GM18520 (cell line): ENCODE measurements at regions not wholly inside any gene's neighbourhood (a gene's known extent, or its start where the extent isn't known, plus 50 kb on each side); places are given as distances from the start of the nearest gene placed in this dataset.
"Not testable (repeated sequence)": the region's sequence is repeated elsewhere in the genome, so short reads cannot be mapped to it uniquely, and the experiment has no call there.

ENCODE experiments used
- ATAC-seq: cut with Tn5 transposase; IDR thresholded peaks from one replicate; pipeline ENCODE4 v1.9.1; 2021; ENCODE audit not compliant: unreplicated experiment

- ATAC-seq: not testable (repeated sequence)
Measured at GRCh38 chr2:89129440-89129839, 438.0 kb downstream of the RPIA start.

- not testable (repeated sequence) for ATAC-seq
Measured at GRCh38 chr2:89130665-89131308, 439.3 kb downstream of the RPIA start.

- ATAC-seq: not testable (repeated sequence)
Measured at GRCh38 chr2:89142959-89143358, 451.5 kb downstream of the RPIA start.

GRCh38 chr2:89145342-89145741 is 453.9 kb downstream of the RPIA start:
- ATAC-seq: not testable (repeated sequence)

- ATAC-seq: not testable (repeated sequence)
Measured at GRCh38 chr2:89148256-89148655, 456.8 kb downstream of the RPIA start.

GRCh38 chr2:89151699-89152098 is 460.2 kb downstream of the RPIA start:
- not testable (repeated sequence) for ATAC-seq

- not testable (repeated sequence) for ATAC-seq
Measured at GRCh38 chr2:89152501-89152900, 461.0 kb downstream of the RPIA start.

GRCh38 chr2:89153210-89153609 is 461.7 kb downstream of the RPIA start:
- not testable (repeated sequence) for ATAC-seq

- not testable (repeated sequence) for ATAC-seq
Measured at GRCh38 chr2:89154247-89154682, 462.8 kb downstream of the RPIA start.

- not testable (repeated sequence) for ATAC-seq
Measured at GRCh38 chr2:89160306-89160705, 468.8 kb downstream of the RPIA start.

- ATAC-seq: not testable (repeated sequence)
Measured at GRCh38 chr2:89161626-89162025, 470.2 kb downstream of the RPIA start.

- not testable (repeated sequence) for ATAC-seq
Measured at GRCh38 chr2:89170506-89171173, 479.2 kb downstream of the RPIA start.

GRCh38 chr2:89171174-89171519 is 479.7 kb downstream of the RPIA start:
- ATAC-seq: not testable (repeated sequence)

GRCh38 chr2:89177004-89177403 is 485.5 kb downstream of the RPIA start:
- not testable (repeated sequence) for ATAC-seq

- ATAC-seq: not testable (repeated sequence)
Measured at GRCh38 chr2:89182221-89182620, 490.7 kb downstream of the RPIA start.

GRCh38 chr2:89184746-89185145 is 493.3 kb downstream of the RPIA start:
- not testable (repeated sequence) for ATAC-seq

GRCh38 chr2:89195636-89196251 is 504.3 kb downstream of the RPIA start:
- not testable (repeated sequence) for ATAC-seq

GRCh38 chr2:89196719-89197118 is 505.2 kb downstream of the RPIA start:
- not testable (repeated sequence) for ATAC-seq

GRCh38 chr2:89198026-89198425 is 506.6 kb downstream of the RPIA start:
- ATAC-seq: not testable (repeated sequence)

GRCh38 chr2:89199453-89200246 is 508.2 kb downstream of the RPIA start:
- ATAC-seq: not testable (repeated sequence)

GRCh38 chr2:89200247-89200527 is 508.7 kb downstream of the RPIA start:
- ATAC-seq: not testable (repeated sequence)
